ENCODE measurements at regions not wholly inside any gene's neighbourhood (a gene's known extent, or its start where the extent isn't known, plus 50 kb on each side); places are given as distances from the start of the nearest gene placed in this dataset.
"Not testable (repeated sequence)": the region's sequence is repeated elsewhere in the genome, so short reads cannot be mapped to it uniquely, and the experiment has no call there.

DNA sequence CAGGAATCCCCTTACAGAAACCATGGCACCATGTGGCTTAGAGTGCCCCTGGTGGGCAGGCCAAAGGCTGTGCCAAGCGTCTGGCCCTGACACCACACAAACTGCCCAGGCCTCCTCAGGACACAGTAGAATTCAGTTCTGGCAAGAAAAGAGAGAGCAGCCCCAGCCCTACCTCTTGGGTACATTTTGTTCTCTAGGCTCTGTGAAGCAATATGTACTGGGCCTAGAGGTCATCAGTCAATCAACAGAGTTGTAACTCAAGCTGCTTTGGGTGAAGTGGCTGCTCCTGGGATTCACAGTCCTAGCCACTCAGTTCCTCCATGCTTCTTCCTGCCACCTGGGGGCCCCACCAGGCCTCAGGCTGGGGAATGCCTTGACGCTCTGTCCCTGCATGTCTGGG is 158.1 kb upstream of the MAMLD1 start:
- Histone ChIP-seq H3K4me3 (ENCODE audit: low read depth, low read length) (no peak overlapping the region), H3K27ac (ENCODE audit: low read depth, low read length) (no peak overlapping the region), H3K9me3 (ENCODE audit: control insufficient read depth, insufficient read depth, low read depth, low read length) (no peaks in the 10 kb centered on the region), H3K36me3 (ENCODE audit: control insufficient read depth, insufficient read depth, low read length) (no peaks in the 10 kb centered on the region), H3K9ac (ENCODE audit: low read length) (no peak overlapping the region), H3K27me3 (ENCODE audit: control insufficient read depth, insufficient read depth, low read length) (peaks cover 10% of the 10 kb centered on the region; the same call in 1 of the 2 replicates), H3K4me1 (ENCODE audit: control insufficient read depth, insufficient read depth, low read length) (no peaks in the 10 kb centered on the region; the same call in 1 of the 2 replicates)

DNA sequence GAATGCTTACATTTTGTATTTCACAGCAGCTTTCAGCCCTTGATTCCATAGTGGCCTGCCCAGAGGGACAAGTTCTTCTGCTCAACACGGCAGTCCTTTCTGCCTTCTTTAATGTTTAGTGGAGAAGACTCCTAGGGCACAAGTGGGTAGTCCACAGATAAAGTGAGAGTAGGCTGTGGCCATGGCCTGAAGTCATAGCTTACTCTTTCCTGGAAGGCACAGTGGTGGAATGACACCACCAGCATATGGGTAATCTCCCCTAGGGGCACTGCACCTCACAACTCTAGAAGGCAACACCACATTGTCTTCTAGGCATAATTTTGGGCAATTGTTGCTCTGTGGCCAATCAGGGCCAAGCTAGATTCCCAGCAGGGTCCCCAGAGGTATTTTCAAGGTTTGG is 155.4 kb upstream of the MAMLD1 start:
- Histone ChIP-seq H3K27ac (ENCODE audit: low read depth, low read length) (no peak overlapping the region), H3K4me1 (ENCODE audit: control insufficient read depth, insufficient read depth, low read length) (no peaks in the 10 kb centered on the region; the same call in 1 of the 2 replicates), H3K27me3 (ENCODE audit: control insufficient read depth, insufficient read depth, low read length) (peaks cover 10% of the 10 kb centered on the region; the same call in 1 of the 2 replicates), H3K9me3 (ENCODE audit: control insufficient read depth, insufficient read depth, low read depth, low read length) (no peaks in the 10 kb centered on the region), H3K9ac (ENCODE audit: low read length) (no peak overlapping the region), H3K4me3 (ENCODE audit: low read depth, low read length) (no peak overlapping the region), H3K36me3 (ENCODE audit: control insufficient read depth, insufficient read depth, low read length) (no peaks in the 10 kb centered on the region)

DNA sequence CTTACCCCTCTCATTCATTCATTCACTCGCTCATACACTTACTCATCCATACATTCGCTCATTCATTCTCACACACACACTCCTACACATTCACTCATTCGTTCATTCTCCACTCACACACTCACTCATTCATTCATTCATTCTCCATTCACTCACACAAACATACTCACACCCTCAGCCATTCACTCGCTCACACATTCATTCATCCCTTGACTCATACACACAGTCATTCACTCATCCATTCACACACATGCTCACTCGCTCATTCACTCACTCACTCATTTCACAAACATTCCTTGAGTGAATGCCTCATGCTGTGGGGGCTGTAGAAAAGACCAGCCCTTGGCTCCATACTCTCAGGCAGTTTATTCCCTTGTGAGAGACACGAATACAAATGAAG is 151.1 kb upstream of the MAMLD1 start:
- no peak overlapping the region for H3K9ac ChIP-seq (ENCODE audit: low read length)
- peaks cover 16% of the 10 kb centered on the region for H3K27me3 ChIP-seq (ENCODE audit: control insufficient read depth, insufficient read depth, low read length)
- H3K36me3 ChIP-seq (ENCODE audit: control insufficient read depth, insufficient read depth, low read length) = no peaks in the 10 kb centered on the region
- H3K27ac ChIP-seq (ENCODE audit: low read depth, low read length) = no peak overlapping the region
- H3K4me3 ChIP-seq (ENCODE audit: low read depth, low read length) = no peak overlapping the region
- H3K9me3 ChIP-seq (ENCODE audit: control insufficient read depth, insufficient read depth, low read depth, low read length) = no peaks in the 10 kb centered on the region
- H3K4me1 ChIP-seq (ENCODE audit: control insufficient read depth, insufficient read depth, low read length) = no peaks in the 10 kb centered on the region; the same call in 1 of the 2 replicates

- Histone ChIP-seq H3K4me3 (ENCODE audit: low read depth, low read length) (no peak overlapping the region), H3K4me1 (ENCODE audit: control insufficient read depth, insufficient read depth, low read length) (peaks cover 7% of the 10 kb centered on the region), H3K9ac (ENCODE audit: low read length) (no peak overlapping the region), H3K9me3 (ENCODE audit: control insufficient read depth, insufficient read depth, low read depth, low read length) (no peaks in the 10 kb centered on the region), H3K27ac (ENCODE audit: low read depth, low read length) (no peak overlapping the region), H3K27me3 (ENCODE audit: control insufficient read depth, insufficient read depth, low read length) (peaks cover 23% of the 10 kb centered on the region), H3K36me3 (ENCODE audit: control insufficient read depth, insufficient read depth, low read length) (no peaks in the 10 kb centered on the region)
These were observed 150.2 kb upstream of the MAMLD1 start for GRCh38 chrX:150212672-150213480.

- no peaks in the 10 kb centered on the region for H3K9me3 ChIP-seq (ENCODE audit: control insufficient read depth, insufficient read depth, low read depth, low read length)
- H3K27ac ChIP-seq (ENCODE audit: low read depth, low read length) = no peak overlapping the region
- peaks cover 9% of the 10 kb centered on the region for H3K4me1 ChIP-seq (ENCODE audit: control insufficient read depth, insufficient read depth, low read length)
- peaks cover 30% of the 10 kb centered on the region for H3K27me3 ChIP-seq (ENCODE audit: control insufficient read depth, insufficient read depth, low read length)
- no peaks in the 10 kb centered on the region for H3K36me3 ChIP-seq (ENCODE audit: control insufficient read depth, insufficient read depth, low read length)
- no peak overlapping the region for H3K4me3 ChIP-seq (ENCODE audit: low read depth, low read length)
- no peak overlapping the region for H3K9ac ChIP-seq (ENCODE audit: low read length)
These were observed 149.6 kb upstream of the MAMLD1 start for GRCh38 chrX:150213481-150214030.

DNA sequence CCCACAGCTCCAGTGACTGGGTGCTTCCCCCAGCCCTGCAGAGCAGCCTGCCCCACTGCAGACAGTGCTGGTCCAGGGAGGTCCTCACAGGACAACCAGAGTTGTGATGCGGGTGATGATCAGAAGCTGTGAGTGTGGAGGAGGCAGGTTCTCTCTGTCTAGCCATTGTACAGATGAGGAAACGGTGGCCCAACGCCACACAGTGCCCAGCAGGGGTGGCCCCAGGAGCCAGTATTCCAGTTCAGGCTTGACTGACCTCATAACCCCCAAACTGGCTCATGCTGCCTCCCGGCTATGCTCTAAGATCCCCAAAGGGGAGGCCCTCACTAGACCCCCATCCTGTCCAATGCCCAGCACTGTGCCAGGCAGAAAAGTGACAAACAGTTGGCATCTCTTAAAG is 147.1 kb upstream of the MAMLD1 start:
- peaks cover 50% of the 10 kb centered on the region for H3K27me3 ChIP-seq (ENCODE audit: control insufficient read depth, insufficient read depth, low read length)
- H3K4me3 ChIP-seq (ENCODE audit: low read depth, low read length); H3K27ac ChIP-seq (ENCODE audit: low read depth, low read length); H3K9me3 ChIP-seq (ENCODE audit: control insufficient read depth, insufficient read depth, low read depth, low read length); H3K36me3 ChIP-seq (ENCODE audit: control insufficient read depth, insufficient read depth, low read length); H3K9ac ChIP-seq (ENCODE audit: low read length): not testable (repeated sequence)
- H3K4me1 ChIP-seq (ENCODE audit: control insufficient read depth, insufficient read depth, low read length) = peaks cover 26% of the 10 kb centered on the region

DNA sequence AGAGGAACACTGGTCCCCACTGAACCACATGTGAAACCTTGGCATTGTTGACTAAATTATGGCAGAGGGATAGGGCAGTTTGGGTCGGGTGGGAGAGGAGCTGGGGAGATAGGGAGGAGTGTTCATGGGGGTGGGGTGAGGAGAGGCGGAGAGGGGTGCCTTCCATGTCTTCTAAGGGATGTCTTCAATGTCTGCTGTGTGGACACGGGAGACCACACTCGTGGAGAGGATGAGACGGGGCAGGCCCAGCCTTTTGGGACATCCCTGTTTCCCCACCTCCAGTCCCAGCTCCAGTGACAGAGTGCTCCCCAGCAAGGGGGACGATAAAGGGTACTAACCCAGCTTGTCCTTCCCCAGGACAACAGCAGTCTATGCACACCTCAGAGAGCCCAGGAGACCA is 146.4 kb upstream of the MAMLD1 start:
- Histone ChIP-seq H3K27me3 (ENCODE audit: control insufficient read depth, insufficient read depth, low read length) (peaks cover 57% of the 10 kb centered on the region), H3K9ac (ENCODE audit: low read length) (no peak overlapping the region), H3K9me3 (ENCODE audit: control insufficient read depth, insufficient read depth, low read depth, low read length) (no peaks in the 10 kb centered on the region), H3K36me3 (ENCODE audit: control insufficient read depth, insufficient read depth, low read length) (no peaks in the 10 kb centered on the region), H3K4me1 (ENCODE audit: control insufficient read depth, insufficient read depth, low read length) (peaks cover 32% of the 10 kb centered on the region), H3K27ac (ENCODE audit: low read depth, low read length) (no peak overlapping the region), H3K4me3 (ENCODE audit: low read depth, low read length) (no peak overlapping the region)

DNA sequence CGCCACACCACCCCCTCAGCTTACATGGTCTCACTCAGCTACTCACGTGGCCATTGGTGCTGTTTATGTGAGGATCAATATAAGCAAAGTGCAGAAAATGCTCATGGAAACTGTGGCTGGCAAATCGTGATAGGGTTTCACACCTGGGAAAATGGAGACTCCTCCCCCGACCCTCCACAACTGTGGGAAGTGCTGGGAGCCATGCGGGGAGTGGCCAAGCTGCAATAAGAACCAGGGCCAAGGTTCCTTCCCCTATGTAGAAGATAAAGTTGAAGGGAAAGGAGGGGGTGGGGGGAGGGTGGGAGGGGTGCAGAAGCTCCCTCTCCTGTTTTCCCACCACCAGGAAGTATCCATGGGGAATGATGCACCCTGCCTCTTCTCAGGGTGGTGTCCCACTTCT is 145.5 kb upstream of the MAMLD1 start:
- Histone ChIP-seq H3K4me1 (ENCODE audit: control insufficient read depth, insufficient read depth, low read length) (peaks cover 32% of the 10 kb centered on the region), H3K4me3 (ENCODE audit: low read depth, low read length) (no peak overlapping the region), H3K27ac (ENCODE audit: low read depth, low read length) (no peak overlapping the region), H3K27me3 (ENCODE audit: control insufficient read depth, insufficient read depth, low read length) (peaks cover 65% of the 10 kb centered on the region), H3K9ac (ENCODE audit: low read length) (no peak overlapping the region), H3K36me3 (ENCODE audit: control insufficient read depth, insufficient read depth, low read length) (no peaks in the 10 kb centered on the region), H3K9me3 (ENCODE audit: control insufficient read depth, insufficient read depth, low read depth, low read length) (no peaks in the 10 kb centered on the region)

DNA sequence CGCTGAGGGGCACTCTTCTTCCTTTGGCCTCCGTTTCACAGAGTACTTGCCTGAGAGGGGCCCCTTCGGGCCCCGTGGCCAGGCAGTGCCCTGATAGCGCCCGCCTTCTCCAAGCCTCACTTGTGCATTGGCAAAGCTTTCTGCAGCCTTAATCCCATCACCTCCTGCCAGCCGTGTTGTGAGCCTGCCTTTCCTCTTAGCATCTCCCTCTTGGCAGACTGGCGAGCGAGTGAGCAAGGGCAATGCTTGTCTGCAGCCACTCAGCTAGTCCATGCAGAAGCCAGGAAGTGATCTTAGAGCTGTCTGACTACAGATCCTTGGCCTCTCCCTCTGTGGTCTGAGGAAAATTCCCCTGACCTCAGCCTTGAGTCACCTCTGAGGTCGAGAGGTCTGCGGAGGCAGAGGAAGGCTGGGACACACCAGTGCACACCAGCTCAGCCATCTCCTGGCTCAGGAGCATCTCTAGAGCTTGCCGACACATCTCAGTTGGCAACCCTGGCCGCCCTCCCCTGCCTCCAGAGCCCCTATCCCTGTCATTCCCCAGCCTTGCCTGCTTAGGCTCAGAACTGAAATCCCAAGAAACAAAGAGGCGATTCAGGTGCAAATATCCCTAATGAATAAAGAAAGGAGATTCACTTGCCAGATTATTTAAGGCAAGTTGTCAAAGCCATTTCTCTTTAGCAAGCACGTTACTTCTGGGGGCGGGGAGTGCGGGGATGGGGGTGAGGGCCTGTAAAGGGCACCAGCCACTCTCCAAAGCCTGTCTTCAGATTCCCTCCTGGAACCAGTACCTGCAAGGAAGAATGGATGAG is 143.5 kb upstream of the MAMLD1 start:
- Histone ChIP-seq H3K9me3 (ENCODE audit: control insufficient read depth, insufficient read depth, low read depth, low read length) (no peaks in the 10 kb centered on the region), H3K4me3 (ENCODE audit: low read depth, low read length) (peak overlapping the region; percentile 45), H3K27me3 (ENCODE audit: control insufficient read depth, insufficient read depth, low read length) (peaks cover 77% of the 10 kb centered on the region), H3K27ac (ENCODE audit: low read depth, low read length) (no peak overlapping the region), H3K4me1 (ENCODE audit: control insufficient read depth, insufficient read depth, low read length) (peaks cover 33% of the 10 kb centered on the region), H3K9ac (ENCODE audit: low read length) (peak overlapping the region; percentile 5), H3K36me3 (ENCODE audit: control insufficient read depth, insufficient read depth, low read length) (no peaks in the 10 kb centered on the region)

GRCh38 chrX:150223176-150224015 is 139.7 kb upstream of the MAMLD1 start:
- Histone ChIP-seq H3K9ac (ENCODE audit: low read length) (no peak overlapping the region), H3K27me3 (ENCODE audit: control insufficient read depth, insufficient read depth, low read length) (peaks cover 94% of the 10 kb centered on the region), H3K36me3 (ENCODE audit: control insufficient read depth, insufficient read depth, low read length) (no peaks in the 10 kb centered on the region), H3K27ac (ENCODE audit: low read depth, low read length) (no peak overlapping the region), H3K9me3 (ENCODE audit: control insufficient read depth, insufficient read depth, low read depth, low read length) (no peaks in the 10 kb centered on the region), H3K4me3 (ENCODE audit: low read depth, low read length) (no peak overlapping the region), H3K4me1 (ENCODE audit: control insufficient read depth, insufficient read depth, low read length) (peaks cover 45% of the 10 kb centered on the region)

Data from HUES6 (cell line).